Natural killer cell treated with Interleukin-12 subunit alpha and Interleukin-12 subunit beta and Interleukin-15 and Interleukin-18, amount 100 ng/mL, for 72 hours (primary cell): ENCODE measurements at regions not wholly inside any gene's neighbourhood (a gene's known extent, or its start where the extent isn't known, plus 50 kb on each side); places are given as distances from the start of the nearest gene placed in this dataset.
"Not testable (repeated sequence)": the region's sequence is repeated elsewhere in the genome, so short reads cannot be mapped to it uniquely, and the experiment has no call there.

ENCODE experiments used
- ATAC-seq, 2 donors: fragments of 150-1000 bp; cut with Tn5 transposase in 1 of 2; sonication (Bioruptor Pico), chemical (Tn5 transposase) in 1 of 2; 2 replicates each; pipeline ENCODE4 v1.10.0; 2021
- DNase-seq: peaks from one replicate; pipeline ENCODE4 v3.0.0; 2022; ENCODE audit warnings: low spot score
- H3K27ac Mint-ChIP-seq, 2 donors: 1 replicate in 1 of 2; 2 replicates in 1 of 2; pipeline ENCODE4 v1.8.0; 2022; ENCODE audit warnings: mixed read lengths in 2 of 2, mild to moderate bottlenecking in 1 of 2, moderate library complexity in 1 of 2
- H3K27me3 Mint-ChIP-seq, 2 donors: 1 replicate in 1 of 2; 2 replicates in 1 of 2; pipeline ENCODE4 v1.8.0; 2022; ENCODE audit warnings: mixed read lengths in 2 of 2
- H3K36me3 Mint-ChIP-seq: one replicate; pipeline ENCODE4 v1.8.0; 2022; ENCODE audit warnings: mixed read lengths
- H3K4me1 Mint-ChIP-seq, 2 donors: 1 replicate in 1 of 2; 2 replicates in 1 of 2; pipeline ENCODE4 v1.8.0; 2022; ENCODE audit warnings: low read depth in 2 of 2, mixed read lengths in 2 of 2, mild to moderate bottlenecking in 1 of 2
- H3K4me3 Mint-ChIP-seq: one replicate; pipeline ENCODE4 v1.8.0; 2022; ENCODE audit warnings: mixed read lengths
- H3K9me3 Mint-ChIP-seq: 2 replicates; pipeline ENCODE4 v1.8.0; 2022; ENCODE audit warnings: mixed read lengths

GRCh38 chr4:37555322-37555721, 130.9 kb downstream of the RELL1 start:
- H3K27me3 Mint-ChIP-seq: peaks cover 0 to 2% of the 10 kb centered on the region in 2 donors
- ATAC-seq (no peak), DNase-seq (no peak)
- H3K9me3 Mint-ChIP-seq: peaks cover 9% of the 10 kb centered on the region
- peaks cover 8% of the 10 kb centered on the region for H3K36me3 Mint-ChIP-seq
- no peak overlapping the region for H3K4me3 Mint-ChIP-seq
- no peak overlapping the region for H3K27ac Mint-ChIP-seq
- H3K4me1 Mint-ChIP-seq: no peaks in the 10 kb centered on the region

GRCh38 chr4:37549866-37550265, 136.3 kb downstream of the RELL1 start:
- Mint-ChIP-seq H3K36me3 (peaks cover 14% of the 10 kb centered on the region), H3K9me3 (peaks cover 12% of the 10 kb centered on the region)
- not testable (repeated sequence) for H3K4me3 Mint-ChIP-seq, DNase-seq, H3K27ac Mint-ChIP-seq, H3K4me1 Mint-ChIP-seq, H3K27me3 Mint-ChIP-seq, ATAC-seq

DNA sequence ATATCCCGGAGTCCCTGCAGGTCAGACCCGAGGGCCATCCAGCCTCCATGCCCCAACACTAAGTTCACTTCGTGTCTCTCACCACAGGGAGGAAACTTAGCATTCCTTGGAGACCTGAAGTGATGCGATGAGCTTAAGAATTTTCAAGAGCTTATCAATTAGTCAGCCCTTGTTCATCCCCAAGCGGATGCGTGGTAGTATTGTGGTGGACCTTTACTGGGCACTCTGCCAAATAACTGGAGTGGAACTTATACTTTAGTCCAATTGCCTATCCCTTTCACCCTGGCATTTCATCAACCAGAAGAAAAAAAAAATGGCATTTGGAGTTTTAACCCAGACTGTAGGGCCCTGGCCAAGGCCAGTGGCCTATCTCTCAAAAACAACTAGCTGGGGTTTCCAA, 137.1 kb downstream of the RELL1 start:
- H3K36me3 Mint-ChIP-seq: peaks cover 14% of the 10 kb centered on the region
- no peak for ATAC-seq
- H3K27ac Mint-ChIP-seq: no peak overlapping the region
- peaks cover 0 to 6% of the 10 kb centered on the region in 2 donors for H3K27me3 Mint-ChIP-seq
- DNase-seq: no peak
- H3K9me3 Mint-ChIP-seq: peaks cover 12% of the 10 kb centered on the region
- H3K4me1 Mint-ChIP-seq: no peaks in the 10 kb centered on the region
- H3K4me3 Mint-ChIP-seq: no peak overlapping the region

DNA sequence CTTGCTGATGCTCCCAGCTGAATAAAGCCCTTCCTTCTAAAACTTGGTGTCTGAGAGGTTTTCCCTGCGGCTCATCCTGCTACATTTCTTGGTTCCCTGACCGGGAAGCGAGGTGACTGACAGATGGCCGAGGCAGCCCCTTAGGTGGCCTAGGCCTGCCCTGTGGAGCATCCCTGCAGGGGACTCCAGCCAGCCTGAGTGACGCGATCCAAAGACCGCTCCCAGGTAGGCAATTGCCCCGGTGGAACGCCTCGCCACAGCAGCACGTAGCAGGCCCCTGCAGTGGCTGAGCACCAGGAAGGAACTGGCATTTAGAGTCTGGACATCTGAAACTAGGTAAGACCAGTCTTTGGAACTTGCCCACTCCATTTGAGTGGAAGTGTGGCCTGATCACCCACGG, 139.6 kb downstream of the RELL1 start:
- no peak for DNase-seq
- peaks cover 0 to 9% of the 10 kb centered on the region in 2 donors for H3K27me3 Mint-ChIP-seq
- no peak for ATAC-seq

GRCh38 chr4:37542706-37543105, 143.5 kb downstream of the RELL1 start:
- no peak for DNase-seq
- H3K4me1 Mint-ChIP-seq: no peaks in the 10 kb centered on the region
- peaks cover 6% of the 10 kb centered on the region for H3K36me3 Mint-ChIP-seq
- H3K27ac Mint-ChIP-seq: no peak overlapping the region
- H3K9me3 Mint-ChIP-seq: peaks cover 6% of the 10 kb centered on the region
- H3K27me3 Mint-ChIP-seq: peaks cover 0 to 12% of the 10 kb centered on the region in 2 donors
- H3K4me3 Mint-ChIP-seq: no peak overlapping the region
- no peak for ATAC-seq

More for the DNA sequence above, 139.6 kb downstream of the RELL1 start:
- Mint-ChIP-seq H3K4me3 (no peak overlapping the region), H3K27ac (no peak overlapping the region), H3K4me1 (no peaks in the 10 kb centered on the region), H3K9me3 (peaks cover 4% of the 10 kb centered on the region), H3K36me3 (peaks cover 6% of the 10 kb centered on the region)

DNA sequence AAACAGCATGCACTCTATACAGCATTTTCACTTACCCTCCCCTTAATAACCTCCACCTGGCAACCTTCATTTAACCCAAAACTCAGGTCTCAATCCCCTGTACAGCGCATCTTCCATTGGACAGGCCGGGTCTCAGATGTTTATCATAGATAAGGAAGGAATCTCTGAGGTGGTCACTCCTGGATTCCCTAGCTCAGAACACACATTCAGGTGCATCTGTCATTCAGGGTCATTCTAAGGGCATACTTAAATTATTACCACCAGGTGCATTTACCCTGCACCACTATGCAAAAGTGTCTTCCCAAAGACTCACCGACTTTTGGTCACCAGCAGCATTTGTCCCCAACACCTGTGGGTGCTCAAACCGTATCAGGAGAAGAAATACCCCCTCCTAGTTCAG, 144.2 kb downstream of the RELL1 start:
- peaks cover 0 to 12% of the 10 kb centered on the region in 2 donors for H3K27me3 Mint-ChIP-seq
- H3K4me1 Mint-ChIP-seq: no peaks in the 10 kb centered on the region
- DNase-seq (no peak), ATAC-seq (no peak)
- H3K4me3 Mint-ChIP-seq: no peak overlapping the region
- no peak overlapping the region for H3K27ac Mint-ChIP-seq
- H3K9me3 Mint-ChIP-seq: peaks cover 6% of the 10 kb centered on the region
- H3K36me3 Mint-ChIP-seq: peaks cover under 1% of the 10 kb centered on the region

- Mint-ChIP-seq H3K27ac (no peak overlapping the region), H3K4me1 (no peaks in the 10 kb centered on the region), H3K27me3 (peaks cover 0 to 11% of the 10 kb centered on the region in 2 donors), H3K36me3 (no peaks in the 10 kb centered on the region), H3K9me3 (peaks cover 4% of the 10 kb centered on the region), H3K4me3 (no peak overlapping the region)
- DNase-seq (no peak), ATAC-seq (no peak)
These were observed 145.7 kb downstream of the RELL1 start for GRCh38 chr4:37540486-37540885.

- H3K4me1 Mint-ChIP-seq: no peaks in the 10 kb centered on the region
These were observed 147.2 kb downstream of the RELL1 start for GRCh38 chr4:37538931-37539330.

GRCh38 chr4:37537484-37537883, 148.7 kb downstream of the RELL1 start:
- Mint-ChIP-seq H3K27me3 (peaks cover 0 to 3% of the 10 kb centered on the region in 2 donors), H3K27ac (no peak overlapping the region), H3K36me3 (no peaks in the 10 kb centered on the region), H3K4me3 (no peak overlapping the region), H3K4me1 (no peaks in the 10 kb centered on the region), H3K9me3 (peaks cover 3% of the 10 kb centered on the region)
- no peak for DNase-seq
- no peak for ATAC-seq

More at GRCh38 chr4:37538931-37539330, 147.2 kb downstream of the RELL1 start:
- H3K9me3 Mint-ChIP-seq: peaks cover 3% of the 10 kb centered on the region
- H3K27me3 Mint-ChIP-seq: peaks cover 0 to 5% of the 10 kb centered on the region in 2 donors
- no peak for DNase-seq
- H3K27ac Mint-ChIP-seq: no peak overlapping the region
- no peak overlapping the region for H3K4me3 Mint-ChIP-seq
- no peak for ATAC-seq
- H3K36me3 Mint-ChIP-seq: no peaks in the 10 kb centered on the region

DNA sequence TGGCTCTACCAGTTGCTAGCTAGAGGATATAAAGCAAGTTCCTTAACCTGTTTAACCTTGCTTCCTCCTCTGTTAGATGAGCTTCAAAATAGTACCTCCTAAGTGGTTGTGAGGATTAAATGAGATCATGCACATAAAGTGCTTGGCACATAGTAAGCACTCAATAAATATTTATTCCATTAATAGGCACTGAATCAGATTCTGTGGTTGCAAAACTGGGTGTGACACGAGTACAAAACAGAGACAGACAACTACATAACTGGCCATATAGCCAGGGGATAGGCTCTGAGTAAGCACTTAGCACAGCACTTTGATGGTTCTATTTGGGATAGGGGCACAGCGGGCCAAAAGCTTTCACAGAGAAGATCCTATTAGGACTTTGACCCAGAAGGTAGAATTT, 150.3 kb downstream of the RELL1 start:
- no peak overlapping the region for H3K4me3 Mint-ChIP-seq
- H3K27ac Mint-ChIP-seq: no peak overlapping the region
- no peaks in the 10 kb centered on the region for H3K36me3 Mint-ChIP-seq
- peaks cover 3% of the 10 kb centered on the region for H3K9me3 Mint-ChIP-seq
- peaks cover 0 to 2% of the 10 kb centered on the region in 2 donors for H3K27me3 Mint-ChIP-seq
- DNase-seq (no peak), ATAC-seq (no peak)
- no peaks in the 10 kb centered on the region for H3K4me1 Mint-ChIP-seq

DNA sequence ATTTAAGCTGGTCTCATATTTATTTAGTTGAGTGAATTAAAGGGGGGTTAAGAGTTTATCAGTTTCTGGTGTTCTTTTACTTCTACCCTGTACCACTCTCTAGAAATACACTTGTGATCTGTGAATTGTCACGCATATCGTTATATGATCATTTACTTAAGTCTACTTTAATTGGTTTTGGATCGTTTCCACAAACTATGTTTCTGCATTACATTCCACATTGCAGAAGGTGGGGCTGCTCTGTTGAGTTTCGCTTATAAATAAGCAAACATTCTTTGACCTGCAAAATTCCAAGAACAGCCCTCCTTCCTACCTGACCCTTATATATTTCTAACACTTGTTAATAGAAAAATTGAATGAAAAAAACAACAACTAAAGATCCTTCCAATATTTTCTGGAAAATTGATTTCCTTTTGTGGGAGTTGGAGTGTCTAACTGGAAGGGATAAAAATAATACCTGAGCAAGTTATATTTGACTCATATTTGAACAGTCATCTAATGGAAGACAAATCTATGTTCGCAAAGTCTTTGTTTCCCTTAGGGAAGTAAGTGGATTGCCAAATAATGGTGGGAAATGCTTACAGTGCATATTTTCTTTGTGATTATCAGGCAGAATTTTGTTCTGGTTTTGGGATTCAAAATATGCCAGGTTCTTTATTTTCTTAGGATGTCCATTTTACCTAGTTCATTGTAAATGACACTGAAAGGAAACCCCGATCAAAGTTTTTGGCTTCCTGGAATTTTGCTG, 152.7 kb downstream of the RELL1 start:
- Mint-ChIP-seq H3K27ac (no peak overlapping the region), H3K4me3 (no peak overlapping the region), H3K9me3 (peaks cover 3% of the 10 kb centered on the region), H3K4me1 (no peaks in the 10 kb centered on the region), H3K27me3 (peaks cover 0 to 2% of the 10 kb centered on the region in 2 donors), H3K36me3 (no peaks in the 10 kb centered on the region)
- no peak for ATAC-seq
- DNase-seq: no peak

DNA sequence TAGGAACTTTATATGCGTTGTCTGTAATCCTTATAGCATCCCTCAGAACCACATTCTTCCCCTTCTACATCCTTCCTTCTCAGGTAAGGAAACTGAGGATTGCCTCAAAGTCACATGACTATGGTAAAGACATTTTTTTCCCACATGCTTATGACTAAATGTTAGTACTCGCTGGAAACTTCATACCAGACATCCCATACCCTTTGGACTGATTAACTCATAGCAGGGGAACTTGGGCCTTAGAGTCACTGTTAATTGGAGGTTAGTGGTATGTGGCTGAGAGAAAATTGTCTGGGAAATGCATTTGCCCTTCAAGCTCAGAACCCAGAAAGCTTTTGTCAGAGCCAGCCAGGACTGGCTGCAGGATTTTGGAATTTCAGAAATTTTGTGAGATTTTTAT, 155.0 kb downstream of the RELL1 start:
- Mint-ChIP-seq H3K4me1 (no peaks in the 10 kb centered on the region), H3K4me3 (no peak overlapping the region), H3K27me3 (peaks cover 0 to 2% of the 10 kb centered on the region in 2 donors), H3K36me3 (no peaks in the 10 kb centered on the region), H3K9me3 (no peaks in the 10 kb centered on the region), H3K27ac (no peak overlapping the region)
- DNase-seq: no peak
- no peak for ATAC-seq

GRCh38 chr4:37530451-37530850, 155.7 kb downstream of the RELL1 start:
- Mint-ChIP-seq H3K9me3 (no peaks in the 10 kb centered on the region), H3K4me3 (no peak overlapping the region), H3K27me3 (peaks cover 0 to 2% of the 10 kb centered on the region in 2 donors), H3K4me1 (no peaks in the 10 kb centered on the region), H3K36me3 (no peaks in the 10 kb centered on the region), H3K27ac (no peak overlapping the region)
- ATAC-seq (no peak), DNase-seq (no peak)

DNA sequence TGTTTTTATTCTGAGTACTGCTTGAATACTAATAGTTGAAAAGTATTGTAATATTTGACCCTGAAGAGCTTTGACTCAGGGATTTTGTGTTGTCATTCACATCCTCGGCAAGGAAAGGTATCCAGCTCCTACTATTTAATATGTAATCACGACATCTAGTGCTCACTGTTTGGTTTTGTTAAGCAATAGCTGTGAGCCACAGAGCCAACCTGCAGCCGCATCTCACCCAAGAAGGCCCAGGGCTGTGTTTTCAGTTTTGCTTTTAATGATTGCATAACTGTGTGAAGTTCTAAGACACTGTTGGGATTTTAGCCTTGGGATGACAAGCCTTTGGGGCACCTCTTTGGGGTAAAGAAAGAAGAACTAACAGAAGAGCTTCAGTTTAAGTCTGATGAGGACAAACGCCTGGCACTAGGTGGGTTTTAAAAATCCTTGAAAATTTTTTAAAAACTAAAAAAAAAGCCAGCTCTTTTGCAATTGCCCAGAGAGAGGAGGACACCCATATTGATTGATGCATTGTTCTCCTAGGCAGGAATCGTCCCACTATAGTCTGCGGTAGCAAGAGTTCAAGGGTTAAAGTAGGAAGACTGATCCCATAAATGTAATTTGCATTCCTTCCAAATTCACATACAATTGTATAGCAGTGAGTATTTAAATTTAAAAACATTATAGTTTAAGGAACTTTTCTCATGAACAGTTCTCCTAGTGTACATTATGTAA, 157.8 kb downstream of the RELL1 start:
- Mint-ChIP-seq H3K4me1 (no peaks in the 10 kb centered on the region), H3K27me3 (peaks cover 0 to 2% of the 10 kb centered on the region in 2 donors), H3K4me3 (no peak overlapping the region), H3K27ac (no peak overlapping the region), H3K36me3 (no peaks in the 10 kb centered on the region), H3K9me3 (no peaks in the 10 kb centered on the region)
- DNase-seq: no peak
- ATAC-seq: no peak
